ENCODE measurements at regions not wholly inside any gene's neighbourhood (a gene's known extent, or its start where the extent isn't known, plus 50 kb on each side); places are given as distances from the start of the nearest gene placed in this dataset.

DNA sequence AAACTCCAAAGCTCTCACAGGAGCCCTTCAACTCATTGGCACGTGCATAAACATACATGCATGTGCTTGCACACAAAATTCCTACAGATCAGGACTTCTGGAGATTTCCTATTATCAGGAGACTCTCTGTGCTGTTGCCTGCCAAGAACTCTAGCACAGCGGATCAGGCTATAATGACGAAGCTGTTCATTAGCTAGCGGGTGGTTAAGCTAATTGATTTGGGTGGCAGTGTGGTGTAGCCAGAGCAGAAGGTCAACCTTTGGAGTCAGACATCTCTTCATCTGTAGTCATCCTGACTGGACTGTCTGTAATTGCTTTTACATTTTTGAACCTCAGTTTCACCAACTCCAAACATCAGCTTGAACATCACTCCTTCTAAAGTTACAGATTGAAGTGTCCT, 69.0 kb downstream of the KIF2B start:
- Histone ChIP-seq H3K36me3 (no peaks in the 10 kb centered on the region), H3K27me3 (no peaks in the 10 kb centered on the region), H3K4me3 (no peak overlapping the region), H3K9me3 (peaks cover 0 to 12% of the 10 kb centered on the region in 2 donors), H3K4me1 (no peaks in the 10 kb centered on the region), H3K27ac (no peak overlapping the region)
- TF ChIP-seq, protein P1, sequence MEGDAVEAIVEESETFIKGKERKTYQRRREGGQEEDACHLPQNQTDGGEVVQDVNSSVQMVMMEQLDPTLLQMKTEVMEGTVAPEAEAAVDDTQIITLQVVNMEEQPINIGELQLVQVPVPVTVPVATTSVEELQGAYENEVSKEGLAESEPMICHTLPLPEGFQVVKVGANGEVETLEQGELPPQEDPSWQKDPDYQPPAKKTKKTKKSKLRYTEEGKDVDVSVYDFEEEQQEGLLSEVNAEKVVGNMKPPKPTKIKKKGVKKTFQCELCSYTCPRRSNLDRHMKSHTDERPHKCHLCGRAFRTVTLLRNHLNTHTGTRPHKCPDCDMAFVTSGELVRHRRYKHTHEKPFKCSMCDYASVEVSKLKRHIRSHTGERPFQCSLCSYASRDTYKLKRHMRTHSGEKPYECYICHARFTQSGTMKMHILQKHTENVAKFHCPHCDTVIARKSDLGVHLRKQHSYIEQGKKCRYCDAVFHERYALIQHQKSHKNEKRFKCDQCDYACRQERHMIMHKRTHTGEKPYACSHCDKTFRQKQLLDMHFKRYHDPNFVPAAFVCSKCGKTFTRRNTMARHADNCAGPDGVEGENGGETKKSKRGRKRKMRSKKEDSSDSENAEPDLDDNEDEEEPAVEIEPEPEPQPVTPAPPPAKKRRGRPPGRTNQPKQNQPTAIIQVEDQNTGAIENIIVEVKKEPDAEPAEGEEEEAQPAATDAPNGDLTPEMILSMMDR (IDR thresholded peaks at IDR 0.05), result no peak
- DNase-seq (ENCODE audit: low spot score), result no peak

DNA sequence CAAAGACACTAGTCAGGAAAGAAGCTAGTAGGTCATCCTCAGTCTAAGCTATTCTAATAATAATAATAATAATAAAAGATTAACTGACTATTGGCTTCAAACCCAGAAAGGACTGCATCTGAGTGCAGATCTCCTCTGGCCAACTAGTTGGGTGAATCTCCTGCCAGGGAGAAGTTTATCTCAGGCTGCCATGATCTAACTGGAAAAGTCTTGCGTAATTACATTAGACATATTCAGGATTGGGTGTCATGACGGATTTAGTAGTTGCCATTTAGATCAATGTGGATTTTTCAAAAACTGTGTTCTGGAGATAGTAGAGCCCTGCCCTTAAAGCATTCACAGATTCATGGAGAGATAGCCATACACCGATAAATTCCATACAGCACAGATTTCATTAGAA, 69.5 kb downstream of the KIF2B start:
- Histone ChIP-seq H3K4me3 (no peak overlapping the region), H3K27ac (no peak overlapping the region), H3K4me1 (no peaks in the 10 kb centered on the region), H3K9me3 (peaks cover 0 to 7% of the 10 kb centered on the region in 2 donors), H3K27me3 (no peaks in the 10 kb centered on the region), H3K36me3 (no peaks in the 10 kb centered on the region)
- TF ChIP-seq, protein P1 (IDR thresholded peaks at IDR 0.05), result no peak
- DNase-seq (ENCODE audit: low spot score), result no peak

DNA sequence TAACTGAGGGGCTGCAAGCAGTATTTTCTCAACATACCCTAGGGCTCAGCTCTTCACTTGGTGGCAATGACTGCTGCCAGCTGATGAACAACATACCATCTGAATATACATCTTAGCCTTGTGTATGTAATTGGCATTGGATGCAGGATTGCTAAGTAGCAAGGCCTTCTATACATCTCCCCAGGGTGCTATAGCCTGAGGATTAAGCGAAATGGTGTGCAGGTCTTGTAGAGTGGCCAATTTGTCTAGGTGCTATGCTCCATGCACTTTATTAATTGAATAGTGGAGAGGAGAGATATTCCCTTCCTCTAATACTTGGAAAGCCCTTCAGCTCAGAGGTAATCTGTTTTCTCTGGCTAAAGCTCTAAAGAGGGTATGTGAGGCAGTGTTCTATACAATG, 71.9 kb downstream of the KIF2B start:
- no peak for DNase-seq (ENCODE audit: low spot score)
- no peak overlapping the region for H3K27ac ChIP-seq
- H3K36me3 ChIP-seq, result no peaks in the 10 kb centered on the region
- no peaks in the 10 kb centered on the region for H3K4me1 ChIP-seq
- H3K27me3 ChIP-seq, result no peaks in the 10 kb centered on the region
- TF ChIP-seq, protein P1 (IDR thresholded peaks at IDR 0.05), result no peak
- H3K4me3 ChIP-seq, result no peak overlapping the region
- no peaks in the 10 kb centered on the region for H3K9me3 ChIP-seq

DNA sequence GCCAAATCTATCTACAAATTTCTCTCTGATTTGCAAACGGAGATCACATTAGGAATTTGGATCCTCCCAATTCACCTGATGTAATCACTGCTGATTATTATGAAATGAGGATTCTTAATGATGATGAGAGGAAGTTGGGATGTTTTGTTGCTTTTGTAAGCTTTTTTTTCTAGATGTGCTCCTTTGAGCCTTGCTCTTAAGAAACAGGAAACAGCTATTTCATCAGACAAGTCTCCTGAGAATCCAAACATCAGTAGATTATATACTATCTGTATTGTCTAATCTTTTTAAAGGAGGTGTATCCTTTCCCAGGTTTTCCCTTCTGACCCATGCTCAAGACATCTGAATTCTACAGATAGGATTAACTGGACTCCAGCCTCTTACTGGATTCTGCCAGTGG, 73.3 kb downstream of the KIF2B start:
- H3K36me3 ChIP-seq, result no peaks in the 10 kb centered on the region
- no peak overlapping the region for H3K27ac ChIP-seq
- H3K4me1 ChIP-seq, result no peaks in the 10 kb centered on the region
- DNase-seq (ENCODE audit: low spot score), result no peak
- H3K4me3 ChIP-seq, result no peak overlapping the region
- H3K9me3 ChIP-seq, result peaks cover 0 to 2% of the 10 kb centered on the region in 2 donors
- no peaks in the 10 kb centered on the region for H3K27me3 ChIP-seq
- TF ChIP-seq, protein P1 (IDR thresholded peaks at IDR 0.05), result no peak

DNA sequence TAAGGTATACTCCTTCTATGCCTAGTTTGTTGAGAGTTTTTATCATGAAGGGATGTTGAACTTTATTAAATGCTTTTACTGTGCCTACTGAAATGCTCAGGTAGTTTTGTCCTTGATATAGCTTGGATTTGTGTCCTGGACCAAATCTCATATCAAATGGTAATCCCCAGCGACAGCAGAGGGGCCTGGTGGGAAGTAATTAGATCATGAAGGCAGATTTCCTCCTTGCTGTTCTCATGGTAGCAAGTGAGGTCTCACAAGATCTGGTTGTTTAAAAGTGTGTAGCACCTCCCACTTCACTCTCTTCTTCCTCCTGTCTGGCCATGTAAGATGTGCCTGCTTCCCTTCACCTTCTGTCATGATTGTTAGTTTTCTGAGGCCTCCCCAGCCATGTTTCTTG, 78.2 kb downstream of the KIF2B start:
- H3K4me1 ChIP-seq, result no peaks in the 10 kb centered on the region
- no peak overlapping the region for H3K4me3 ChIP-seq
- DNase-seq (ENCODE audit: low spot score), result no peak

DNA sequence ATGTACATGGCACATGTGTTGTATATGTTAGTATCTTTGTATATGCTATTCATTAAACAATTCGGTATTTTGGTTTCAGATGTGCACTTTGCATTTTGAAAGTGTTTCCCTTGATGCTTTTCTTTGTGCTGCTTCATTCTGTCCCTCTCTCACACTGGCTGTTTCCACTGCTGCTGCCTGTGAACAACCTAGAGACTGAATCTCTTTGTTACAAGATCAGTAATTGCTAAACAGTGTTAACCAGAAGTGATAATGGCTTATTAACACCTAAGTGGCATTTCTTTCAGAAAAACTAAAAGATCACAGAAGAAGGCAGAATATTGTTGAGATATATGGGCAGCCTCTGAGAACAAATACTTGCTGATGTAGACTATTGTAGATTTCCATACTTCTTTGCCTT, 84.7 kb downstream of the KIF2B start:
- Histone ChIP-seq H3K27ac (no peak overlapping the region), H3K9me3 (peaks cover 0 to 4% of the 10 kb centered on the region in 2 donors), H3K4me3 (no peak overlapping the region), H3K36me3 (no peaks in the 10 kb centered on the region), H3K4me1 (no peaks in the 10 kb centered on the region), H3K27me3 (no peaks in the 10 kb centered on the region)
- TF ChIP-seq, protein P1 (IDR thresholded peaks at IDR 0.05), result no peak
- no peak for DNase-seq (ENCODE audit: low spot score)

More for the DNA sequence above, 78.2 kb downstream of the KIF2B start:
- H3K9me3 ChIP-seq, result peaks cover 0 to 19% of the 10 kb centered on the region in 2 donors
- H3K27me3 ChIP-seq, result no peaks in the 10 kb centered on the region
- H3K27ac ChIP-seq, result no peak overlapping the region
- TF ChIP-seq, protein P1 (IDR thresholded peaks at IDR 0.05), result no peak
- H3K36me3 ChIP-seq, result no peaks in the 10 kb centered on the region
